Liver (tissue), 7 donors: ENCODE measurements at regions not wholly inside any gene's neighbourhood (a gene's known extent, or its start where the extent isn't known, plus 50 kb on each side); places are given as distances from the start of the nearest gene placed in this dataset.

Experiments
- DNase-seq: peaks from one replicate; pipeline ENCODE4 v3.0.0-alpha.2; 2017; ENCODE audit warnings: low spot score
- H3K27ac ChIP-seq, 2 donors: one replicate each; pipeline ENCODE4 v1.7.0; 2013; ENCODE audit warnings: inconsistent platforms in 2 of 2, low read length in 2 of 2, control low read depth in 1 of 2, low read depth in 1 of 2, mild to moderate bottlenecking in 1 of 2
- H3K27me3 ChIP-seq, 4 donors: one replicate each; pipeline versions ENCODE4 v1.6.1 to v1.7.0; 2013; ENCODE audit warnings: low read length in 3 of 4, inconsistent platforms in 1 of 4, mild to moderate bottlenecking in 1 of 4, moderate library complexity in 1 of 4; ENCODE audit not compliant: control insufficient read depth in 4 of 4, insufficient read depth in 4 of 4
- H3K36me3 ChIP-seq, 4 donors: one replicate each; pipeline versions ENCODE4 v1.6.1 to v1.7.0; 2013; ENCODE audit warnings: low read length in 3 of 4, mild to moderate bottlenecking in 3 of 4, low read depth in 1 of 4, moderate library complexity in 1 of 4; ENCODE audit not compliant: control insufficient read depth in 4 of 4, insufficient read depth in 3 of 4
- H3K4me1 ChIP-seq, 4 donors: one replicate each; pipeline versions ENCODE4 v1.6.1 to v1.7.0; 2013; ENCODE audit warnings: low read length in 3 of 4, mild to moderate bottlenecking in 3 of 4, moderate library complexity in 1 of 4; ENCODE audit not compliant: control insufficient read depth in 4 of 4, insufficient read depth in 4 of 4
- H3K4me3 ChIP-seq, 3 donors: one replicate each; pipeline versions ENCODE4 v1.6.1 to v1.7.0; 2013; ENCODE audit warnings: low read length in 3 of 3, control low read depth in 1 of 3, low read depth in 1 of 3, mild to moderate bottlenecking in 1 of 3
- H3K9ac ChIP-seq, 2 donors: one replicate each; pipeline ENCODE4 v1.7.0; 2013; ENCODE audit warnings: low read length in 2 of 2, mild to moderate bottlenecking in 2 of 2, moderate library complexity in 2 of 2, control low read depth in 1 of 2, low read depth in 1 of 2
- H3K9me3 ChIP-seq, 4 donors: one replicate each; pipeline versions ENCODE4 v1.6.1 to v1.7.0; 2013; ENCODE audit warnings: low read length in 3 of 4; ENCODE audit not compliant: control insufficient read depth in 4 of 4
- ATF3 ChIP-seq: IDR thresholded peaks from 2 replicates; pipeline ENCODE4 v1.6.1; 2016; ENCODE audit warnings: antibody characterized with exemption
- CTCF ChIP-seq: fragments of 150-350 bp; IDR thresholded peaks from 2 replicates; pipeline ENCODE4 v1.5.1; 2017; ENCODE audit warnings: improper control_type of control experiment, low read depth, low read length; ENCODE audit not compliant: missing input control
- FOXA2 ChIP-seq: IDR thresholded peaks from 2 replicates; pipeline ENCODE4 v1.6.1; 2016; ENCODE audit warnings: antibody characterized with exemption
- GABPA ChIP-seq, 2 donors: IDR thresholded peaks in 1 of 2; conservative IDR thresholded peaks in 1 of 2; 2 replicates each; pipeline ENCODE4 v1.6.1; 2016; ENCODE audit warnings: antibody characterized with exemption in 2 of 2, mild to moderate bottlenecking in 1 of 2, moderate library complexity in 1 of 2
- HNF4G ChIP-seq: IDR thresholded peaks from 2 replicates; pipeline ENCODE4 v1.6.1; 2016; ENCODE audit warnings: antibody characterized with exemption
- JUND ChIP-seq, 2 donors: IDR thresholded peaks; 2 replicates each; pipeline ENCODE4 v1.6.1; 2016; ENCODE audit warnings: antibody characterized with exemption in 2 of 2
- RAD21 ChIP-seq, 2 donors: IDR thresholded peaks; 2 replicates each; pipeline ENCODE4 v1.6.1; 2016; ENCODE audit warnings: antibody characterized with exemption in 2 of 2, mild to moderate bottlenecking in 2 of 2
- REST ChIP-seq: IDR thresholded peaks from 2 replicates; pipeline ENCODE4 v1.6.1; 2016; ENCODE audit warnings: antibody characterized with exemption, mild to moderate bottlenecking
- RXRA ChIP-seq, 2 donors: IDR thresholded peaks; 2 replicates each; pipeline ENCODE4 v1.6.1; 2017 to 2018; ENCODE audit warnings: antibody characterized with exemption in 2 of 2, mild to moderate bottlenecking in 1 of 2
- SP1 ChIP-seq: IDR thresholded peaks from 2 replicates; pipeline ENCODE4 v1.6.1; 2018; ENCODE audit warnings: antibody characterized with exemption, mild to moderate bottlenecking
- TAF1 ChIP-seq: conservative IDR thresholded peaks from 2 replicates; pipeline ENCODE4 v1.6.1; 2016; ENCODE audit warnings: antibody characterized with exemption, mild to moderate bottlenecking
- YY1 ChIP-seq: IDR thresholded peaks from 2 replicates; pipeline ENCODE4 v1.6.1; 2016; ENCODE audit warnings: antibody characterized with exemption, mild to moderate bottlenecking
- ZBTB33 ChIP-seq: IDR thresholded peaks from 2 replicates; pipeline ENCODE4 v1.6.1; 2016; ENCODE audit warnings: antibody characterized with exemption
- donor health status: healthy.
- donor health status: healthy.
- donor health status: healthy.
- donor health status: healthy.

- Histone ChIP-seq H3K4me3 (no peak overlapping the region), H3K27me3 (no peaks in the 10 kb centered on the region), H3K9ac (no peak overlapping the region), H3K4me1 (no peaks in the 10 kb centered on the region), H3K9me3 (no peaks in the 10 kb centered on the region), H3K36me3 (no peaks in the 10 kb centered on the region), H3K27ac (no peak overlapping the region)
- DNase-seq, result no peak
- no peak for TF ChIP-seq FOXA2
- no peak for TF ChIP-seq ATF3
- TF ChIP-seq YY1, result no peak
- TF ChIP-seq HNF4G, result no peak
- TF ChIP-seq ZBTB33, result no peak
- no peak for TF ChIP-seq JUND (IDR thresholded peaks at IDR 0.05)
- TF ChIP-seq REST, result no peak
- no peak for TF ChIP-seq SP1
- no peak for TF ChIP-seq RXRA (IDR thresholded peaks at IDR 0.05)
- no peak for TF ChIP-seq GABPA (IDR thresholded peaks at IDR 0.05 in 1 of 2, conservative IDR thresholded peaks at IDR 0.05 in 1 of 2)
These were observed 131.6 kb downstream of the SLIT2 start for GRCh38 chr4:20383283-20383682.

- H3K36me3 ChIP-seq, result no peaks in the 10 kb centered on the region
- H3K9ac ChIP-seq, result no peak overlapping the region
- H3K9me3 ChIP-seq, result no peaks in the 10 kb centered on the region
- no peak overlapping the region for H3K4me3 ChIP-seq
- H3K27ac ChIP-seq, result no peak overlapping the region
- TF ChIP-seq RAD21 (IDR thresholded peaks at IDR 0.05) (no peak), TAF1 (no peak), CTCF (no peak), FOXA2 (no peak), SP1 (no peak)
- DNase-seq, result no peak
- no peaks in the 10 kb centered on the region for H3K4me1 ChIP-seq
- H3K27me3 ChIP-seq, result no peaks in the 10 kb centered on the region
These were observed 132.3 kb downstream of the SLIT2 start for GRCh38 chr4:20383969-20384368.
